ENCODE measurements at regions not wholly inside any gene's neighbourhood (a gene's known extent, or its start where the extent isn't known, plus 50 kb on each side); places are given as distances from the start of the nearest gene placed in this dataset.

DNA sequence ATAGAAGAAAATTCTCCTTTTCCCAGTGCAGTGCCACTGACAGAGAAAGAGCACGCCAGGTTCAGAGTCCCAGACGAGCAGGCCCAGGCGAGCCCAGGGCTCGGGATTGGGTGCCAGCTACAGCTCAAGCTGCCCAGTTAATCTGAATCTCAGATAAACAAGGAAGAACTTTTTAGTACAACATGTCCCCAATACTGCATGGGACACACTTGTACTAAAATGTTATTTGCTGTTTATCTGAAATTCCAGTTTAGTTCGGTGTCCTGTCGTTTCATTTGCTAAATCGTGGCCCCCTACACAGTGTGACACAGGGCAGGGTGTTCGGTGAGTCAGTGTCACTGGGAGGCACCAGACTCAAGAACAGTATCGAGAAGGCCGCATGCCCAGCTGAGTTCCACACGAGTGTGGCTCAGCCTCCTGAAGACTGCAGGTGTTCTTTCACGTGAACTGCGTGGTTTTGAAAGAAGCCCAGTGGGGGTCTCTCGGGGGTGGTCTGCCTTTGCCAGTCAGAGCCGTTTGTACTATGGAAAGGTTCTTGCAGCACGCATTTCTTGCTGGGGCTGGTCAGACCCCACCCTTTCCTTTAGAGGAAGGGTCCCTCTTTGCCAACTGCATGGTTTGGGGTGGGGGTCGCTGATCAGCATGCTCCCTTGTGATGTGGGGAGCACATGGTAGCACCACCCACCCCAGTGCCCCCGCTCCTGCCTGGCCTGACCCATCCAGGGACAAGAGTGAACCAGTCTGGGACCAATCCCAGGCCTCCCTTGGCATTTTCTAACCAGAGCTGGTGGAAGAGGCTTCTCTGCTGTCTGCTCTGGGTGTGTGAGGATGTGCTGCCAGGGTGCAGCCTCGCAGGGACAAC, 115.6 kb upstream of the B3GAT1 start:
- Histone ChIP-seq H3K79me2 (ENCODE audit: insufficient read depth, low read length) (no peaks in the 10 kb centered on the region), H3K27me3 (ENCODE audit: control insufficient read depth in 1 of 2, insufficient read depth in 2 of 2, low read length in 2 of 2) (peaks cover 0 to 46% of the 10 kb centered on the region in 2 experiments; a peak in 2 of 5 replicates), H3K4me3 (replicated peaks in 1 of 3; ENCODE audit: insufficient read depth in 1 of 3, low read depth in 2 of 3, low read length in 3 of 3) (no peak overlapping the region), H3K9ac (ENCODE audit: insufficient read depth, low read depth, low read length) (no peak overlapping the region), H4K20me1 (ENCODE audit: insufficient read depth, low read length) (no peaks in the 10 kb centered on the region), H3K4me1 (ENCODE audit: insufficient read depth, low read length) (no peaks in the 10 kb centered on the region), H3K27ac (ENCODE audit: extremely low read length, insufficient read depth, low read length) (no peak overlapping the region), H3K9me3 (ENCODE audit: low read length) (no peaks in the 10 kb centered on the region), H3K4me2 (ENCODE audit: low read depth, low read length) (no peak overlapping the region), H3K36me3 (replicated peaks in 1 of 2; ENCODE audit: control insufficient read depth in 1 of 2, insufficient read depth in 2 of 2, low read length in 2 of 2) (no peaks in the 10 kb centered on the region), H2AFZ (ENCODE audit: low read length) (no peak overlapping the region)
- POLR2A ChIA-PET, result no interaction called here
- intact Hi-C loops (cut with micrococcal nuclease; ENCODE audit: unreplicated experiment) (no loop called here), in situ Hi-C loops (cut with HindIII; ENCODE audit: extremely low pct_ligation_motif_present, low pct_unique_long_range_greater_than_20kb) (no loop called here)
- 5% methylated on average over 10 of the region's 19 CpGs for WGBS (ENCODE audit: low lambda C conversion rate)
- no TSS peak for BruUV-seq (replicated peaks)
- TF ChIP-seq HNRNPK (IDR thresholded peaks at IDR 0.05; ENCODE audit: low read depth, low read length, poor library complexity, severe bottlenecking) (no peak), ZNF564 (CRISPR knock-in tag; IDR thresholded peaks at IDR 0.05) (no peak), ZFY (CRISPR knock-in tag; IDR thresholded peaks at IDR 0.05) (no peak), KDM4B (CRISPR knock-in tag; IDR thresholded peaks at IDR 0.05) (no peak), ATF7-NPFF (CRISPR knock-in tag; IDR thresholded peaks at IDR 0.05; ENCODE audit: low read depth) (no peak), KAT2B (IDR thresholded peaks at IDR 0.05; ENCODE audit: borderline replicate concordance, low read depth, low read length) (no peak), ZBTB46 (CRISPR knock-in tag; IDR thresholded peaks at IDR 0.05; ENCODE audit: borderline replicate concordance) (no peak), NFE2 (CRISPR knock-in tag; IDR thresholded peaks at IDR 0.05) (no peak), ZBTB33 (CRISPR knock-in tag; IDR thresholded peaks at IDR 0.05) (no peak), PAWR (CRISPR knock-in tag; IDR thresholded peaks at IDR 0.05; ENCODE audit: borderline replicate concordance) (no peak), ZNF367 (CRISPR knock-in tag; IDR thresholded peaks at IDR 0.05; ENCODE audit: borderline replicate concordance) (no peak), DBP (CRISPR knock-in tag; IDR thresholded peaks at IDR 0.05; ENCODE audit: not compliant biosample characterization) (no peak), U2AF2 (IDR thresholded peaks at IDR 0.05; ENCODE audit: low read depth, low read length) (no peak), FOXC1 (CRISPR knock-in tag; IDR thresholded peaks at IDR 0.05; ENCODE audit: borderline replicate concordance) (no peak), SPEN (CRISPR knock-in tag; IDR thresholded peaks at IDR 0.05; ENCODE audit: low read depth) (no peak)
- DNase-seq (ENCODE audit: low spot score) (no peak), ATAC-seq (no peak), FAIRE-seq (no peak)
- CTCF ChIA-PET (ENCODE audit: low intra/inter-chr PET ratio, low total read pairs), result no interaction called here
